ENCODE measurements at regions not wholly inside any gene's neighbourhood (a gene's known extent, or its start where the extent isn't known, plus 50 kb on each side); places are given as distances from the start of the nearest gene placed in this dataset.

DNA sequence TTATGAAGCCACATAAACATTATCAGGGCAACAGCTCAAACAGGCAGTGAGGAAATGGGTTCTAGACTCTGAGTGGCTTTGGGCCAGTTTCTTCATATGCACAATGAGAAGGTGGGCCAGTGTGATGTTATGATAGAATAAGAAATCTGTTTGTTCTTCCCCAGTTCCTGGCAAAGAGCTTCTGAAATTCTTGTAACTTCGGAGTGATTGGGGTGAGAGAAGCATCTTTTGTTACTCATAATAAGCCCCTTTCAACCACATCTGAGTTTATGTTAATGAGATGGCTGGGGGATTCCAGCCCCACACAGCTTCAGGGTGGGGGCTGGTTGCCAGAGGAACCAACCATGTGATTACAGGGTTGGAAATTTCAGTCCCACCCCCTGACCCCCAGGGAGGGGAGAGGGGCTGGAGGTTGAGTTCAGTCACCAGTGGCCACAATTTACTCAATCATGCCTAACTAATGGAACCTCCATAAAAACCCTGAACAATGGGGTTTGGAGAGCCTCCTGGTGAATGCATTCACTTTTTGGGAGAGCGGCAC lies 57.0 kb upstream of the FRMD4B start:
- no peak for DNase-seq

DNA sequence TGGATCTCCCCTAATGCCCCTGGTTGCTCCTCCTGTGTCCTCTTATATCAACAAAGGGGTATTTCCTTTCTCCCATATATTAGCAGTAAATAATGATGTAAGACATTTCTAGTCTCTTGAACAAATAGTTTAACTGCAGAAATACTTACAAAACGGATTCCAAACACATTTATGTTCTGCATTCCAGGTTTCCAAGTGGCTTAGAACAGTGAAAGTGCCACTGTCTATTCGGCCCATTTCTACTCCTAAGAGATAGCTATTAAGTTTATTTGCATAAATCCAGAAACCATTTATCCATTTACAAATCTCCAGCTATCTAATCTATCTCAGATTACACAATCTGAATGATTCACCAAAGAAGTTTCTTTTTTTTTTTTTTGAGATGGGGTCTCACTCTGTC lies 55.8 kb upstream of the FRMD4B start:
- DNase-seq: no peak

DNA sequence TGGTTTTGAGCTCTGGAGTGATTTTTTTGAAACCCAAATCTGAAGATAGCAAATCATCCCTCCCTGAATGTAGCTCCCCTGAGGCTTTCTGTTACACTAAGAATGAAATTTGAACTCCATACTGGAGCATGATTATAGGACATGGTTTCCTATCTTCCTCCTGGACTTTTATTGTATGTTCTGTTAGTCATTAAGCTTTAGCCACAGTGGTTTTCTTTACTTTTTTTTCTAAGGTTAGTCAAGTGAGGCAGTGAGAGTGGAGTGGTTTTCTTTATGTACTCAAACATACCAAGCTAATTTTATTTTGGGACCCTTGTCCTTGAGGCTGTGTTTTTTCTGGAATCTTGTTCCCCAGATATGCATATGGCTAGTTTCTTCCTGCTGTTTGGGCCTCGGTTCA lies 55.2 kb upstream of the FRMD4B start:
- no peak for DNase-seq

DNA sequence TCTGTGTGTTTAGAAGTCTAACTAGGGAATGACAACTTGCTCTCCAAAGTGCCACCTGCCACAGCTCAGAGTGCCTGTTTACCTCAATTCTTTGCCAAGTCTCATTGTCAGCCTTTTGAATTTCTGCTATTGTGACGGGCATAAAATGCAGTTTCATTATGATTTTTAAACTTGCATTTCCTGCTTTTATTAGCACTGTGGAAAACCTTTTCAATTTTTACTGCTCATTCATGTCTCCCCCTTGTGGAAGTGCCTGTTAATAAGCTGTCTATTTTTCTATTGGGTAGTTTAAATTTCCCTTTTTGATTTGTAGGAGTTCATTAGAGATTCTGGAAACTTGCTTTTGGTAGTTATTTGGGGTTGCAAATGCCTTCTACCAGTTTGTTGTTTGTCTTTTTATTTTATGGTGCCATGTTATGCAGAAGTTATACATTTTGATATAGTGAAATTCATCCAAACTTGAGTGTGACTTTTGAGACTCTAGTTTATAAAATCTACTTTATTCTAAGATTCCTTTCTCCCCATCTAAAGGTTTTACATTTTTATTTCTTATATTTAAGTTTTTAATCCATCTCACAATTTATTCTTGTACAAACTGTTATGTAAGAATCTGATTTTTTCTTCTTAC lies 53.9 kb upstream of the FRMD4B start:
- peak in 1 of 51 donors; percentile 69 for DNase-seq

DNA sequence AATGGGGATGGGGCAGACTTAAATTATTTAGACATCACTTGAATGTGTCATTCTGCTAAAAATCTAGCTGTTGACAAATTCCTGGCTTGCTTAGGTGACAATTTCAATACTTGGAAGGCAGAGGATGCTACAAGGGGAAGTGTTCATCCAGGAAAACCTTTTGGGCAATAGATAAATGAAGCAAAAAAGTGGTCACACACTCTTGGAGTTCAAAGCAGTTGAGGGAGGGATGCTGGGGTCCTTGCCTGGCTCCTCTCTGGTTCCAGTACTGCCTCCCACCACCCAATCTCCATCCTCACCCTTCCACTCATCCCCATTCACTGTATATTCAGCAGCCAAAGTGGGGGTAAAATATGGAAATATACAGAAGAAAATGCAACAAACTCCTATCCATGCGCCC lies 52.6 kb upstream of the FRMD4B start:
- no peak for DNase-seq

DNA sequence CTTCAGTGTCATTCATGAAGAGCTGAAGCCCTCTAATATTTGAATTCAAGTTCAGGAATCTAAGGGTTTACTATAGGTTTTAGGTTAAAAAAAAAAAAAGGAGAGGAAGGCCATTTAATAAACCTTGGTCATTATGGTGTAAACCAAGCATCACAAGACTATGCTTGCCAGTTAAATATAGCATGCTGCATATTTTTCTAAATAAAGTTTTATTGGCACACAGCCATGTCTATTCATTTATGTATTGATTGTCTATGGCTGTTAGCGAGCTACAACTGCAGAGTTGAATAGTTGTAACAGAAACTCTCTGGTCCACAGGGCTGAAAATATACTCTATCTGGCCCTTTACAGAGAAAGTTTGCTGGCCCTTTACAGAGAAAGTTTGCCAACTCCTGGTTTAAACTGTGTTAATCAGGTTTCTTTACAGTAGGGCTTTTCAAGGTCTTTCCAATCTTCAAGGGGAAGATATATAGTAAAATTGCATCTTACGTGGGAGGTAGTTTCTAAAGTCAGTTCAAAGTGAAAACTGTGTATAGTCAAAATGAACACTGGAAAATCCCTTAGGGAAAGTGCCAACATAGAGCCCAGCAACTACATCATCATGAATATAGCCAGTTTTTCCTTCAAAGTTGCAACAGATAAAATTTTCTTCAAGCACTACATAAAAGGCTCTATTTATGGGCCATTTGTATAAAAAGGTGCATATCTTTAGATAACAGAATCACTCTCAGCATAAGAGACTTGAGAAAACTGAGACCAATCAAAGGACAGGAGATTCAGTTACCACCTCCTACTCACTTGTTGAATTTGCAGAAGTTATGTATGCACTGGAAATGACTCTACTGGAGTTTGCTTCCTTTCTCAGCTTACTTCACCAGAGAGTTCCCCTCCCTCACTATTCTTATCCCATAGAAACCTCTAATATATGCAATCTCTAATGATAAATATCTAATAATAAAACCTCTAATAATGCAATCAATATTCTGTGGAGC lies 49.7 kb upstream of the FRMD4B start:
- DNase-seq: no peak
